Heart left ventricle (tissue), 16 donors: ENCODE measurements at regions not wholly inside any gene's neighbourhood (a gene's known extent, or its start where the extent isn't known, plus 50 kb on each side); places are given as distances from the start of the nearest gene placed in this dataset.
A peak's percentile ranks its signal among the peaks of the same experiment; 100 is the strongest.

ENCODE experiments used
- ATAC-seq, 4 donors: fragments of 200-7000 bp; cut with Tn5 transposase; one replicate each; pipeline ENCODE4 v1.9.1; 2020 to 2022; ENCODE audit warnings: moderate library complexity in 4 of 4, mild to moderate bottlenecking in 3 of 4, moderate number of reproducible peaks in 1 of 4
- DNase-seq, 5 donors: peaks; one replicate each; pipeline ENCODE4 v3.0.0-alpha.2; 2020
- H3K27ac ChIP-seq, 12 donors: fragments of 200-600 bp; sonication (generic) in 4 of 12; one replicate each; pipeline versions ENCODE4 v1.5.0 to v1.8.0; 2016 to 2022; ENCODE audit warnings: mild to moderate bottlenecking in 2 of 12
- H3K27me3 ChIP-seq, 9 donors: fragments of 200-600 bp; sonication (generic) in 2 of 9; one replicate each; pipeline versions ENCODE4 v1.5.1 to v1.8.0; 2016 to 2022; ENCODE audit warnings: mild to moderate bottlenecking in 3 of 9
- H3K36me3 ChIP-seq, 9 donors: fragments of 200-600 bp; sonication (generic) in 2 of 9; one replicate each; pipeline versions ENCODE4 v1.5.0 to v1.8.0; 2018 to 2022; ENCODE audit warnings: mild to moderate bottlenecking in 2 of 9
- H3K4me1 ChIP-seq, 12 donors: fragments of 200-600 bp; sonication (generic) in 4 of 12; one replicate each; pipeline versions ENCODE4 v1.5.0 to v1.8.0; 2016 to 2022; ENCODE audit warnings: mild to moderate bottlenecking in 3 of 12
- H3K4me3 ChIP-seq, 12 donors: fragments of 200-600 bp; sonication (generic) in 4 of 12; one replicate each; pipeline versions ENCODE4 v1.5.0 to v1.8.0; 2017 to 2022; ENCODE audit warnings: mild to moderate bottlenecking in 9 of 12, moderate library complexity in 4 of 12
- H3K9me3 ChIP-seq, 12 donors: fragments of 200-600 bp; sonication (generic) in 4 of 12; one replicate each; pipeline versions ENCODE4 v1.5.0 to v1.8.0; 2016 to 2022; ENCODE audit warnings: mild to moderate bottlenecking in 1 of 12
- CTCF ChIP-seq, 12 donors: fragments of 200-600 bp; sonication (generic) in 4 of 12; IDR thresholded peaks; one replicate each; pipeline versions ENCODE4 v1.5.0 to v1.8.0; 2018 to 2022; ENCODE audit warnings: antibody characterized with exemption in 12 of 12, mild to moderate bottlenecking in 5 of 12
- POLR2A ChIP-seq, 2 donors: fragments of 450-650 bp; IDR thresholded peaks; one replicate each; pipeline ENCODE4 v1.6.1; 2017; ENCODE audit warnings: antibody characterized with exemption in 2 of 2, mild to moderate bottlenecking in 2 of 2, moderate library complexity in 2 of 2
- WGBS, 4 donors: extraction: QIAGEN DNeasy Blood & Tissue Kit in 2 of 4; methylation state at CpG; one replicate each; pipeline versions ENCODE4 v1.1.5 to v1.1.7; 2013 to 2018; 5-methylcytosine and 5-hydroxymethylcytosine counted together
- intact Hi-C, 10 donors: fragments of 100-400 bp; cut with DNase I; formaldehyde crosslinking; loops; one replicate each; pipeline versions ENCODE4 v1.11.1 to v1.14.2; 2022
- donor health status: ischemic (EF 13 %, LVEDD 7.1; RV severe dilation, severe dysfunction).
- donor health status: healthy with polysubstance abuse.
- donor health status: DM: no; HTN: yes; CAD: no.
- donor health status: DM: no; HTN: no; CAD: no.
- donor health status: ischemic (EF 25% LVEDD 6.9; RV normal size, moderate dysfunction).
- donor health status: ischemic (EF 25% LVEDD 5.7; RV mildly dilated, moderate dysfunction).
- donor health status: healthy.
- donor health status: DM: yes; HTN: yes; CAD: no.
- donor health status: ischemic (EF 35%, LVEDD 5.7; RV mildly dilated, moderate dysfunction).
- donor health status: nonischemic (EF 11% LVEDD 7.7; RV severe dilation, severe dysfunction).
- donor health status: DM: yes; HTN: yes; CAD: no.
- donor health status: PGD.
- donor health status: ischemic (EF 29% LVEDD 5.4; RV normal size, mild dysfunction).
- donor health status: nonischemic (EF 23%, LVEDD 6.1; RV moderate dilation, normal function).

- 86 to 93% (median 91%) methylated on average over 16 to 22 of the region's 22 CpGs for WGBS, 4 donors
- no peak for ATAC-seq
- Histone ChIP-seq H3K27ac (no peak overlapping the region), H3K27me3 (peaks cover 0 to 18% (median 0%) of the 10 kb centered on the region in 9 donors), H3K9me3 (no peaks in the 10 kb centered on the region), H3K36me3 (no peaks in the 10 kb centered on the region), H3K4me3 (no peak overlapping the region), H3K4me1 (peaks cover 0 to 3% (median 0%) of the 10 kb centered on the region in 12 donors)
- DNase-seq: no peak
- TF ChIP-seq CTCF (IDR thresholded peaks at IDR 0.05): no peak
- no peak for TF ChIP-seq POLR2A (IDR thresholded peaks at IDR 0.05)
- intact Hi-C loops: no loop called here
Observed at GRCh38 chr6:167424060-167424673, 99.3 kb downstream of the TTLL2 start.

GRCh38 chr6:167424700-167425099, 99.8 kb downstream of the TTLL2 start:
- DNase-seq: no peak
- no peak for ATAC-seq
- Histone ChIP-seq H3K4me3 (no peak overlapping the region), H3K36me3 (no peaks in the 10 kb centered on the region), H3K9me3 (peaks cover 0 to 4% (median 0%) of the 10 kb centered on the region in 12 donors), H3K27me3 (peaks cover 0 to 13% (median 0%) of the 10 kb centered on the region in 9 donors), H3K4me1 (peaks cover 0 to 3% (median 0%) of the 10 kb centered on the region in 12 donors), H3K27ac (no peak overlapping the region)
- 93 to 97% (median 96%) methylated on average over 9 of the region's 9 CpGs for WGBS, 4 donors
- intact Hi-C loops: no loop called here
- TF ChIP-seq POLR2A (IDR thresholded peaks at IDR 0.05) (no peak), CTCF (IDR thresholded peaks at IDR 0.05) (no peak)

- ATAC-seq (no peak), DNase-seq (no peak)
- H3K27me3 ChIP-seq: peaks cover 0 to 2% (median 0%) of the 10 kb centered on the region in 9 donors
- H3K27ac ChIP-seq: no peak overlapping the region
- H3K9me3 ChIP-seq: peaks cover 0 to 8% (median 0%) of the 10 kb centered on the region in 12 donors
- H3K36me3 ChIP-seq: no peaks in the 10 kb centered on the region
- peaks cover 0 to 3% (median 0%) of the 10 kb centered on the region in 12 donors for H3K4me1 ChIP-seq
- TF ChIP-seq CTCF (IDR thresholded peaks at IDR 0.05) (no peak), POLR2A (IDR thresholded peaks at IDR 0.05) (no peak)
- intact Hi-C loops: no loop called here
- 23 to 46% (median 41%) methylated on average over 5 of the region's 5 CpGs for WGBS, 4 donors
- no peak overlapping the region for H3K4me3 ChIP-seq
Observed at GRCh38 chr6:167426084-167426483, 101.2 kb downstream of the TTLL2 start.

- ATAC-seq: peak in 1 of 4 donors; percentile 38
- H3K9me3 ChIP-seq: peaks cover 0 to 8% (median 0%) of the 10 kb centered on the region in 12 donors
- peaks cover 0 to 3% (median 0%) of the 10 kb centered on the region in 12 donors for H3K4me1 ChIP-seq
- H3K27ac ChIP-seq: no peak overlapping the region
- DNase-seq: no peak
- H3K27me3 ChIP-seq: no peaks in the 10 kb centered on the region
- no peaks in the 10 kb centered on the region for H3K36me3 ChIP-seq
- intact Hi-C loops: no loop called here
- H3K4me3 ChIP-seq: no peak overlapping the region
- WGBS, 4 donors: 61 to 70% (median 62%) methylated on average over 5 of the region's 5 CpGs
- TF ChIP-seq POLR2A (IDR thresholded peaks at IDR 0.05) (no peak), CTCF (IDR thresholded peaks at IDR 0.05) (no peak)
Observed at GRCh38 chr6:167426651-167427050, 101.8 kb downstream of the TTLL2 start.
